ENCODE measurements at regions not wholly inside any gene's neighbourhood (a gene's known extent, or its start where the extent isn't known, plus 50 kb on each side); places are given as distances from the start of the nearest gene placed in this dataset.
A peak's percentile ranks its signal among the peaks of the same experiment; 100 is the strongest.

GRCh38 chr3:168847291-168847883, 751.7 kb upstream of the GOLIM4 start:
- TF ChIP-seq, protein P1, sequence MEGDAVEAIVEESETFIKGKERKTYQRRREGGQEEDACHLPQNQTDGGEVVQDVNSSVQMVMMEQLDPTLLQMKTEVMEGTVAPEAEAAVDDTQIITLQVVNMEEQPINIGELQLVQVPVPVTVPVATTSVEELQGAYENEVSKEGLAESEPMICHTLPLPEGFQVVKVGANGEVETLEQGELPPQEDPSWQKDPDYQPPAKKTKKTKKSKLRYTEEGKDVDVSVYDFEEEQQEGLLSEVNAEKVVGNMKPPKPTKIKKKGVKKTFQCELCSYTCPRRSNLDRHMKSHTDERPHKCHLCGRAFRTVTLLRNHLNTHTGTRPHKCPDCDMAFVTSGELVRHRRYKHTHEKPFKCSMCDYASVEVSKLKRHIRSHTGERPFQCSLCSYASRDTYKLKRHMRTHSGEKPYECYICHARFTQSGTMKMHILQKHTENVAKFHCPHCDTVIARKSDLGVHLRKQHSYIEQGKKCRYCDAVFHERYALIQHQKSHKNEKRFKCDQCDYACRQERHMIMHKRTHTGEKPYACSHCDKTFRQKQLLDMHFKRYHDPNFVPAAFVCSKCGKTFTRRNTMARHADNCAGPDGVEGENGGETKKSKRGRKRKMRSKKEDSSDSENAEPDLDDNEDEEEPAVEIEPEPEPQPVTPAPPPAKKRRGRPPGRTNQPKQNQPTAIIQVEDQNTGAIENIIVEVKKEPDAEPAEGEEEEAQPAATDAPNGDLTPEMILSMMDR (IDR thresholded peaks at IDR 0.05; ENCODE audit: control insufficient read depth, insufficient read depth, low read depth, low read length, missing control alignments), result peak; percentile 59
- no peak overlapping the region for H3K4me3 ChIP-seq (ENCODE audit: control insufficient read depth, low read depth, low read length)
- DNase-seq (ENCODE audit: low read depth), result no peak

- no peak overlapping the region for H3K4me3 ChIP-seq (ENCODE audit: control insufficient read depth, low read depth, low read length)
- TF ChIP-seq, protein P1 (IDR thresholded peaks at IDR 0.05; ENCODE audit: control insufficient read depth, insufficient read depth, low read depth, low read length, missing control alignments), result no peak
- DNase-seq (ENCODE audit: low read depth), result no peak
Observed at GRCh38 chr3:168844894-168845482, 749.3 kb upstream of the GOLIM4 start.

DNA sequence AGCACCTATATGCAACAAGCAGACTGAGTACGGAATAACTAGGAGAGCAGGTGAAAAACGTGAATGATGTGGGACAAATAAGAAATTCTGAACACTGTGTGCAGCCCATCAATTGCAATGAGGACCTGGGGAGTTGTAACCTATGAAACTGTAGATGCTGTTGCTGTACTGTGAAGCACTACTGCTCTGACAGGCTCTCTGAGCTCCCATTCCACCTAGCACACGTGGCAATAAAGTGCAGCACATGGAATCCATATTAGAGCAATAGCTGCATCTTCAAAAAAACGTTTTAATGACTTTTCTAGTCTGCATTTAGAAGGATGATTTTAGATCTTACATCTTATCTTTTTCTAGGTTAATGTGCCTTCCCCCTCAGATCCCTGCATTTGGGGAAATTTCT, 748.7 kb upstream of the GOLIM4 start:
- H3K4me3 ChIP-seq (ENCODE audit: control insufficient read depth, low read depth, low read length), result no peak overlapping the region
- TF ChIP-seq, protein P1 (IDR thresholded peaks at IDR 0.05; ENCODE audit: control insufficient read depth, insufficient read depth, low read depth, low read length, missing control alignments), result no peak
- no peak for DNase-seq (ENCODE audit: low read depth)

DNA sequence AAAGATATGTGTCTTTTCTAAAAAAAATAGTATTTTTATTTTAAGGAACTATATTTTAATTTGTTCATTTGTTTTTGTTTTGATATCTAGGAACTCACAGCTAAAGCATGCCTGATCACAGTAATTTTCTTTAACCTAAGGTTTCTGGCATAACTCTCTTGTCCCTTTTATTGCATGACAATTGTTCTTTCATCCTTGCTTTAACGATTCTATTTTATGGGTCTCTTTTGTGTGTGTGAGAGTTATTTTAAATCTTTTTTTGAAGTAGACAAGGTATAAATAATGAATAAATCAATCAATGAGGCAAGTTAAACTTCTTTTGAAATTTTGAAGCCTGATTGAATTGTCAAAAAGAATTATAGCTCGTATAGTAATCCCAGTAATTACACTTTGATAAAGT, 747.8 kb upstream of the GOLIM4 start:
- DNase-seq (ENCODE audit: low read depth), result no peak
- H3K4me3 ChIP-seq (ENCODE audit: control insufficient read depth, low read depth, low read length), result no peak overlapping the region
- TF ChIP-seq, protein P1 (IDR thresholded peaks at IDR 0.05; ENCODE audit: control insufficient read depth, insufficient read depth, low read depth, low read length, missing control alignments), result no peak

DNA sequence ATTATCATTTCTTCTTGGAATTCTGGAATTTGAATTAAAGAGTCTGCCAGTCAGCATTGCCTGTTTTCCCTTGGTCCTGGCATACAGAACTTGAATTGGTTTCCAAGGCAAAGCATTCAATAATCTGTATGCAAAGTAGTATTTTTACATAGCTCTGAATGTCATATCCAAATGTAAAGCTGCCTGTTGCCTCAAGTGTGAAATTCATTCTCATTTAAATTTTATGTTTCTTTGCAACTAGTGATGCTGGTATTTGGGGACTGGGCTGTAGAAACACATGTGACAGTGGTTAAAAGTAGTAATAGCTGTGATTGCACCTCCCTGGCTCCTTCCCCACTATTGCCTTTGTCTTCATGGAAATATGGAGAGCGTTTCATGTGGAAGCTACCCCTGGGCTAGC, 743.9 kb upstream of the GOLIM4 start:
- DNase-seq (ENCODE audit: low read depth), result no peak
- TF ChIP-seq, protein P1 (IDR thresholded peaks at IDR 0.05; ENCODE audit: control insufficient read depth, insufficient read depth, low read depth, low read length, missing control alignments), result no peak
- no peak overlapping the region for H3K4me3 ChIP-seq (ENCODE audit: control insufficient read depth, low read depth, low read length)

DNA sequence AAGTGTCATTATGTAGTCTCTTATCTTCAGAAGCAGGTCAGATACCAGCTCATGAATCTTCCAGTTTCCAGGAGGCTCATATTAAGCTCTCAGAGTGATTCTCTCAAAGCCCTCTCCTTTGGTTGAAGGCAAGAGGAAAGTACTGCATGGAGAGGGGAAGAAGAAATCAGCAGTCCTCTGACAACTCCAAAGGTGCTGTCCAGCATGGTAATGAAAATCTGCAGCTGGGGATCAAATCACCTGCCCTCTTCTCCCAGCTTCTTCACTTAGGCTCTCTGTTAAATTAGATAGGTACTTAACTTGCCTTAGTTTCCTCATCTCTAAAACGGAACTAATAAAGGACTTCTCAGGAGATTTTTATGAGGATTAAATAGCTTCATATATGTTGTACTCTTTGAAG, 738.8 kb upstream of the GOLIM4 start:
- TF ChIP-seq, protein P1 (IDR thresholded peaks at IDR 0.05; ENCODE audit: control insufficient read depth, insufficient read depth, low read depth, low read length, missing control alignments), result no peak
- no peak overlapping the region for H3K4me3 ChIP-seq (ENCODE audit: control insufficient read depth, low read depth, low read length)
- DNase-seq (ENCODE audit: low read depth), result no peak
